ENCODE measurements at regions not wholly inside any gene's neighbourhood (a gene's known extent, or its start where the extent isn't known, plus 50 kb on each side); places are given as distances from the start of the nearest gene placed in this dataset.

- no peak for DNase-seq (ENCODE audit: extremely low read depth, low read depth, low spot score)
These were observed 132.9 kb upstream of the MYLIP start for GRCh38 chr6:15996030-15996429.

- DNase-seq (ENCODE audit: extremely low read depth, low read depth, low spot score), result no peak
These were observed 133.4 kb upstream of the MYLIP start for GRCh38 chr6:15995493-15995892.

- no peak for DNase-seq (ENCODE audit: extremely low read depth, low read depth, low spot score)
These were observed 133.9 kb upstream of the MYLIP start for GRCh38 chr6:15994814-15995459.

- DNase-seq (ENCODE audit: extremely low read depth, low read depth, low spot score), result no peak
These were observed 135.1 kb upstream of the MYLIP start for GRCh38 chr6:15993716-15994228.

- DNase-seq (ENCODE audit: extremely low read depth, low read depth, low spot score), result no peak
These were observed 138.7 kb upstream of the MYLIP start for GRCh38 chr6:15990179-15990578.

- DNase-seq (ENCODE audit: extremely low read depth, low read depth, low spot score), result no peak
These were observed 139.5 kb upstream of the MYLIP start for GRCh38 chr6:15989397-15989796.

- no peak for DNase-seq (ENCODE audit: extremely low read depth, low read depth, low spot score)
These were observed 141.3 kb upstream of the MYLIP start for GRCh38 chr6:15987569-15987968.

- no peak for DNase-seq (ENCODE audit: extremely low read depth, low read depth, low spot score)
These were observed 142.8 kb upstream of the MYLIP start for GRCh38 chr6:15986027-15986629.

GRCh38 chr6:15985379-15985959, 143.4 kb upstream of the MYLIP start:
- no peak for DNase-seq (ENCODE audit: extremely low read depth, low read depth, low spot score)

GRCh38 chr6:15981956-15982355, 146.9 kb upstream of the MYLIP start:
- DNase-seq (ENCODE audit: extremely low read depth, low read depth, low spot score), result no peak

- DNase-seq (ENCODE audit: extremely low read depth, low read depth, low spot score), result no peak
These were observed 148.1 kb upstream of the MYLIP start for GRCh38 chr6:15980801-15981200.

- no peak for DNase-seq (ENCODE audit: extremely low read depth, low read depth, low spot score)
These were observed 150.5 kb upstream of the MYLIP start for GRCh38 chr6:15978426-15978825.

GRCh38 chr6:15977050-15977449, 151.8 kb upstream of the MYLIP start:
- DNase-seq (ENCODE audit: extremely low read depth, low read depth, low spot score), result no peak

GRCh38 chr6:15974817-15975216, 154.1 kb upstream of the MYLIP start:
- DNase-seq (ENCODE audit: extremely low read depth, low read depth, low spot score), result no peak

- no peak for DNase-seq (ENCODE audit: extremely low read depth, low read depth, low spot score)
These were observed 158.4 kb upstream of the MYLIP start for GRCh38 chr6:15970517-15970916.

- DNase-seq (ENCODE audit: extremely low read depth, low read depth, low spot score), result no peak
These were observed 159.6 kb upstream of the MYLIP start for GRCh38 chr6:15969236-15969778.

- no peak for DNase-seq (ENCODE audit: extremely low read depth, low read depth, low spot score)
These were observed 160.4 kb upstream of the MYLIP start for GRCh38 chr6:15968519-15968918.

GRCh38 chr6:15966000-15966520, 162.8 kb upstream of the MYLIP start:
- no peak for DNase-seq (ENCODE audit: extremely low read depth, low read depth, low spot score)

GRCh38 chr6:15962449-15962764, 166.5 kb upstream of the MYLIP start:
- peak; percentile 93 for DNase-seq (ENCODE audit: extremely low read depth, low read depth, low spot score)

GRCh38 chr6:15961635-15962448, 167.0 kb upstream of the MYLIP start:
- no peak for DNase-seq (ENCODE audit: extremely low read depth, low read depth, low spot score)
